Caco-2 (cell line): ENCODE measurements at regions not wholly inside any gene's neighbourhood (a gene's known extent, or its start where the extent isn't known, plus 50 kb on each side); places are given as distances from the start of the nearest gene placed in this dataset.

Experiments
- BruUV-seq: library from RNA; stranded (reverse); fragments of 400-500 nt; replicated peaks from 2 replicates; lab custom pipeline; 2021; lab: Mats Ljungman, UMichigan
- CTCF ChIA-PET: fragments of 300-600 bp; sonication (Branson Sonifier 250); formaldehyde crosslinking; loops from one replicate; lab custom pipeline; 2022; ENCODE audit warnings: antibody characterized with exemption; lab: Charles Lee
- POLR2A ChIA-PET: fragments of 300-600 bp; sonication (Branson Sonifier 250); formaldehyde crosslinking; loops from one replicate; lab custom pipeline; 2022; ENCODE audit warnings: antibody characterized with exemption; lab: Charles Lee
- DNase-seq, 2 experiments: peaks; one replicate each; pipeline versions ENCODE4 v3.0.0 to v3.0.0-alpha.2; 2020 to 2022
- H3K27me3 ChIP-seq: replicated peaks from 2 replicates; pipeline ENCODE4 v1.6.0; 2011; ENCODE audit warnings: low read length; ENCODE audit not compliant: control insufficient read depth, insufficient read depth
- H3K36me3 ChIP-seq: 2 replicates; pipeline ENCODE4 v1.5.1; 2011; ENCODE audit warnings: low read length; ENCODE audit not compliant: control insufficient read depth, insufficient read depth
- H3K4me1 ChIP-seq: fragments of 250-450 bp; sonication (Bioruptor Pico); 2 replicates; pipeline ENCODE4 v1.5.1; 2020; ENCODE audit warnings: mild to moderate bottlenecking
- H3K4me3 ChIP-seq: 2 replicates; pipeline ENCODE4 v1.5.1; 2011; ENCODE audit warnings: low read depth, mild to moderate bottlenecking, control low read depth, low read length
- H3K9me3 ChIP-seq: fragments of 250-450 bp; sonication (Bioruptor Pico); 2 replicates; pipeline ENCODE4 v1.5.1; 2020; ENCODE audit warnings: mild to moderate bottlenecking, moderate library complexity
- H3K27ac Mint-ChIP-seq: one replicate; pipeline ENCODE4 v1.8.0; 2022; ENCODE audit warnings: mixed read lengths; ENCODE audit not compliant: unreplicated experiment
- H3K27me3 Mint-ChIP-seq: one replicate; pipeline ENCODE4 v1.8.0; 2022; ENCODE audit warnings: mixed read lengths; ENCODE audit not compliant: insufficient read depth, unreplicated experiment
- H3K36me3 Mint-ChIP-seq: one replicate; pipeline ENCODE4 v1.8.0; 2022; ENCODE audit warnings: mild to moderate bottlenecking, mixed read lengths; ENCODE audit not compliant: insufficient read depth, unreplicated experiment
- H3K4me1 Mint-ChIP-seq: one replicate; pipeline ENCODE4 v1.8.0; 2022; ENCODE audit warnings: low read depth, mixed read lengths; ENCODE audit not compliant: unreplicated experiment
- H3K4me3 Mint-ChIP-seq: one replicate; pipeline ENCODE4 v1.8.0; 2022; ENCODE audit warnings: mild to moderate bottlenecking, moderate library complexity, mixed read lengths; ENCODE audit not compliant: unreplicated experiment
- H3K9me3 Mint-ChIP-seq: one replicate; pipeline ENCODE4 v1.8.0; 2022; ENCODE audit warnings: mixed read lengths; ENCODE audit not compliant: unreplicated experiment
- CTCF ChIP-seq, 2 experiments: fragments of 200-600 bp in 1 of 2; IDR thresholded peaks; 1 replicate in 1 of 2; 2 replicates in 1 of 2; pipeline versions ENCODE4 v1.5.1 to v1.8.0; 2011 to 2022; ENCODE audit warnings: antibody characterized with exemption in 1 of 2, control low read depth in 1 of 2, inconsistent platforms in 1 of 2, low read depth in 1 of 2, low read length in 1 of 2, mild to moderate bottlenecking in 1 of 2, moderate library complexity in 1 of 2; ENCODE audit not compliant: insufficient read depth in 1 of 2, severe bottlenecking in 1 of 2, unreplicated experiment in 1 of 2
- intact Hi-C: fragments of 100-400 bp; cut with micrococcal nuclease; formaldehyde crosslinking; loops from one replicate; pipeline ENCODE4 v1.10.0; 2022; ENCODE audit not compliant: unreplicated experiment

- no peaks in the 10 kb centered on the region for H3K27me3 Mint-ChIP-seq
- H3K4me3 Mint-ChIP-seq = no peak overlapping the region
- Histone ChIP-seq H3K27me3 (no peaks in the 10 kb centered on the region), H3K4me1 (no peaks in the 10 kb centered on the region), H3K9me3 (no peaks in the 10 kb centered on the region), H3K36me3 (no peaks in the 10 kb centered on the region), H3K4me3 (no peak overlapping the region)
- DNase-seq = no peak
- no peaks in the 10 kb centered on the region for H3K36me3 Mint-ChIP-seq
- BruUV-seq = no TSS peak
- no peak overlapping the region for H3K27ac Mint-ChIP-seq
- ChIA-PET CTCF (no interaction called here), POLR2A (no interaction called here)
- no peaks in the 10 kb centered on the region for H3K9me3 Mint-ChIP-seq
- no peaks in the 10 kb centered on the region for H3K4me1 Mint-ChIP-seq
- no peak for TF ChIP-seq CTCF (IDR thresholded peaks at IDR 0.05; ENCODE audit: insufficient read depth in 1 of 2, low read depth in 1 of 2, low read length in 1 of 2, severe bottlenecking in 1 of 2, unreplicated experiment in 1 of 2)
- intact Hi-C loops = no loop called here
These were observed 514.6 kb upstream of the CNTN3 start for GRCh38 chr3:75129101-75129500.

GRCh38 chr3:75136100-75136897, 521.8 kb upstream of the CNTN3 start:
- intact Hi-C loops = no loop called here
- DNase-seq = peak; percentile 29 to 46
- no TSS peak for BruUV-seq
- H3K36me3 Mint-ChIP-seq = no peaks in the 10 kb centered on the region
- no peaks in the 10 kb centered on the region for H3K27me3 Mint-ChIP-seq
- no peak overlapping the region for H3K4me3 ChIP-seq
- no peaks in the 10 kb centered on the region for H3K36me3 ChIP-seq
- peaks cover 8% of the 10 kb centered on the region for H3K4me1 Mint-ChIP-seq
- peaks cover 9% of the 10 kb centered on the region; the same call in 1 of the 2 replicates for H3K9me3 ChIP-seq
- peak overlapping the region; percentile 34 for H3K27ac Mint-ChIP-seq
- ChIA-PET CTCF (no interaction called here), POLR2A (no interaction called here)
- no peaks in the 10 kb centered on the region for H3K27me3 ChIP-seq
- H3K4me3 Mint-ChIP-seq = no peak overlapping the region
- TF ChIP-seq CTCF (IDR thresholded peaks at IDR 0.05; ENCODE audit: insufficient read depth in 1 of 2, low read depth in 1 of 2, low read length in 1 of 2, severe bottlenecking in 1 of 2, unreplicated experiment in 1 of 2) = no peak
- peaks cover 12% of the 10 kb centered on the region for H3K4me1 ChIP-seq
- H3K9me3 Mint-ChIP-seq = peaks cover 23% of the 10 kb centered on the region

GRCh38 chr3:75138345-75138744, 523.9 kb upstream of the CNTN3 start:
- Mint-ChIP-seq H3K27ac (no peak overlapping the region), H3K4me1 (peaks cover 8% of the 10 kb centered on the region), H3K4me3 (no peak overlapping the region), H3K36me3 (no peaks in the 10 kb centered on the region), H3K9me3 (peaks cover 31% of the 10 kb centered on the region), H3K27me3 (no peaks in the 10 kb centered on the region)
- H3K4me1 ChIP-seq = peaks cover 12% of the 10 kb centered on the region
- no peaks in the 10 kb centered on the region for H3K36me3 ChIP-seq
- DNase-seq = no peak
- H3K27me3 ChIP-seq = no peaks in the 10 kb centered on the region
- ChIA-PET CTCF (no interaction called here), POLR2A (no interaction called here)
- BruUV-seq = no TSS peak
- intact Hi-C loops = no loop called here
- peaks cover 9% of the 10 kb centered on the region; the same call in 1 of the 2 replicates for H3K9me3 ChIP-seq
- no peak overlapping the region for H3K4me3 ChIP-seq
- no peak for TF ChIP-seq CTCF (IDR thresholded peaks at IDR 0.05; ENCODE audit: insufficient read depth in 1 of 2, low read depth in 1 of 2, low read length in 1 of 2, severe bottlenecking in 1 of 2, unreplicated experiment in 1 of 2)
